ENCODE measurements at regions not wholly inside any gene's neighbourhood (a gene's known extent, or its start where the extent isn't known, plus 50 kb on each side); places are given as distances from the start of the nearest gene placed in this dataset.

- no peak for TF ChIP-seq CTCF (IDR thresholded peaks at IDR 0.05; ENCODE audit: poor library complexity)
- no peak for TF ChIP-seq EZH2 (IDR thresholded peaks at IDR 0.05; ENCODE audit: borderline replicate concordance)
Observed at GRCh38 chr11:81459766-81460306, 1273.8 kb downstream of the FAM181B start.
